DLD1 (cell line): ENCODE measurements at regions not wholly inside any gene's neighbourhood (a gene's known extent, or its start where the extent isn't known, plus 50 kb on each side); places are given as distances from the start of the nearest gene placed in this dataset.

ENCODE experiments used
- in situ Hi-C: cut with HindIII; loops from 2 replicates; pipeline ENCODE4 v1.10.0; 2017; ENCODE audit warnings: low sequenced_read_pairs

DNA sequence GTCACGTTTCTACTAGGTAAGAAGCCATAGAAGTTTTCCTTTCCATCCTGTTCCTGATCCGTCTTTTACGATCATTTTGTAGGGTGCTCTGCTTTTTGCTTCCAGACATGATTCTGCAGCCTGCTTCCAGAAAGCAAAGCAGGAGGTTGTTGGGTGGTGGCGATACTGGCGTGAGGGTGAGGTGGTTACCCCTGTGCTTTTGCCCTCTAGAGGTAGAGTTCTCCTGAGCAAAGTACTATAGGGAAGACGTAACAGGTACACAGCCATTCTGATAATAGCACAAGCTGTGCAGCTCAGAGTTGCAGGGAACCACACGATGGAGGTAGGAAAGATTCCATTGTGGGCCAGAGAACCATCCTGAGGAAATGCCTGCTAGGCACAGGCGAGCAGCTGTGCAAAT is 186.0 kb downstream of the PAH start:
- in situ Hi-C loops, result loop anchor here (25.0 kb wide), 1 partner anchor 794 kb away; no protein-coding TSS in a partner anchor

DNA sequence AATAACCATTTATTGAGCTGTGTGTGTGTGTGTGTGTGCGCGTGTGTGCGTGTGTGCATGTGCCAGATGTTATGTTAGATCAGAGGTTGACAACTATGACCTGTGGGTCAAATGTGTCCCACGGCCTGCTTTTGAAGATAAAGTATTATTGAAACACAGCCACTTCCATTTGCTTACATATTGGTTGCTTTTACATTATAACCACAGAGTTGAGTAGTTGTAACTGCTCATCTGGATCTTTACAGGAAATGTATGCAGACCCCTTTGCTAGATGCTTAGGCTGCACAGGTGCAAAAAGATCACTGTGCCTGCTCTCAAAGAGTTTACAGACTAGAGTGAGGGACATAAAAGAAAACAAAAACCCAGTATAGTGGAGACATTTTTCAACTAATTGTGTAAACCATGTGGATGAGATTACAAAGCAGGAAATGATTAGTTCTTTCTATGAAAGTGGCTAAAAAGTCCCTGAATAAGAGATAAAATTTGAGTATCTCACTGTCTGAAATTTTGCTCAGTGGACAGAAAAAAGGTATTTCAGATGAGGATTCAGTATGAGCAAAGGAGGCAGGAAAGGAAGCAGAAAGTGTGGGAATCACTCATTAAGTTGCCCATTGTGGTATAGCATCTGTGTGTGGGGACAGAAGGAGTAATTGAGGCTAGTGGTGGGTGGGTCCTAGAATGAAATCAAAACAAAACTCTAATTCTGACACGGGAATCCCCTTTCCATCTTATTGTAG is 188.4 kb downstream of the PAH start:
- in situ Hi-C loops, result loop anchor here (25.0 kb wide), 1 partner anchor 791 kb away; no protein-coding TSS in a partner anchor

DNA sequence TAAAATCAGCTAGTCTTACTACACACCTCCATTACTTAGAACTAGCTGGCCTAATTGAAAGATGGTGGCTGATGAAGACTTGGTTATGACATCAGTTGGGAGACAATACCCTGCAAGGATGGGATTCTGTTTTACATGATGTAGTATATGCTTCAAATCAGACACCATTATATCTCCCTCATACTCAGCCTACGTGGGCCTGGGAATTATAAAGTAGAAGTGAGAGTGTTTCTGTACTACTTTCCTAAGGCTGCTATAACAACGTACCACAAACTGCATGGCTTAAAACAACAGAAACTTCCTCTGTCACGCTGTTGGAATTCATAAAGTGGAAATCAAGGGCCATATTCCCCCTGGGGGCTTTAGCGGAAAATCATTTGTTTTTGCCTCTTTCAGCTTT is 190.4 kb downstream of the PAH start:
- in situ Hi-C loops, result loop anchor here (25.0 kb wide), 1 partner anchor 789 kb away; no protein-coding TSS in a partner anchor

DNA sequence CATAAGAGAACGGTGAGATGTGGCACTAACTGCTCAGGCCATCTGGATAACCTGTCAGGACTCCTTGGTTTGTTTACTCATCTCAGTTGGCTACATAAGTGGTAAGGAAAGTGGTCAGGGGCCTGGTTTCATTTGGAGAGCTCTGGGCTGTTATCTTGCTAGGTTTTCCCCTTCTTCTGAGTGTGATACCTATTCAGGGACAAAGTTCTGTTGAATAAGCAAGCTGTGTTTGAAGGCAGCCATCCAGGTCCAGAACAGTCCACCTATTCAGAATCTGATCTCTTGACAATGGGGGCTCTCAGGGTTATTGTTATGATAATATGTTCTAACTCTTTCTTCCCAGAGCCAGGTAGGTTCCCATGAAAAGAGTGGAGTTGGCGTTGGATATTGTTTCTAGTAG is 194.9 kb downstream of the PAH start:
- in situ Hi-C loops, result no loop called here

DNA sequence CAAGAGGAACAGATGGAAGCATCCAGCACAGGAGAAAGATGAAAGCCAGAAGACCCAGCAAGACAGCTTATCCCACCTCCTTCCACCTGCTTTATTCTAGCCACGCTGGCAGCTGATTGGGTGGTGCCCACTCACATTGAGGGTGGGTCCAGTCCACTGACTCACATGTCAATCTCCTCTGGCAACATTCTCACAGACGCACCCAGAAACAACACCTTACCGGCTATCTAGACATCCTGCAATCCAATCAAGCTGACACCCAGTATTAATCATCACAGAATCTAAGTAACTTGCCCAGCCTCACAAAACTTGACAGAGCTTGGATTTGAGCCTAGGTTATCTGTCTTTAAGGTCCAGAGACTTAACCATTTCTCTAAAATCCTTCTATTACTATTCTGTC is 208.9 kb downstream of the PAH start:
- in situ Hi-C loops, result no loop called here

DNA sequence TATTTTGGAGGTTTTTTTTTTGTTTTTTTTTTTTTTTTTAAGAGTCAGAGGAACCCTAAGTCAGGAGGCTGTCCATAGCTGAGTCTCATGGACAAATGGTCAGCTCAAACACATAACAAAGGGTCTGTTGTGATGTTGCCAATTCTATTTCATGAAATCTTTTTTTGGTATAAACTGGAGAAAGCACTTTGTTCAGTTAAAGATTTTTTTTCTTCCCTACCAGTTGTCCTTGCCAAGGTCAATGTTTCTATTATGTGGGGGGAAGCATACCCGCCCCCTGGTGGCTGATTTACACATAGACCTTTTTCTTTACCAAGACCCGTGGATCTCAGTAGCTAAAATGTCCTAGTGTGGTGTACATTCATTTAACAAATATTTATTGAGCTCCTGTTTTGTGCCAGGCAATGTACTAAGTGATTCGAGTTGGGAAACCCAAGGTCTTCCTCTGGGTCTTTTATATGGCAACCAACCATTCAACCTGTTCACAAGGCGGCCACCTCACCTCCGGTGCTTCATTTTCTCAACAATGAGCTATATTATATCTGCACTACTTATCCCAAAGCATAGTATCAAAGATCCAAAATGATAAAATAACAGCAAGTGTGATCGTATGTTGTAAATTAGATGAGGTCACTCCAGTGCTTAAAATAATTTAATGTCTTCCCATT is 214.5 kb downstream of the PAH start:
- in situ Hi-C loops, result no loop called here

DNA sequence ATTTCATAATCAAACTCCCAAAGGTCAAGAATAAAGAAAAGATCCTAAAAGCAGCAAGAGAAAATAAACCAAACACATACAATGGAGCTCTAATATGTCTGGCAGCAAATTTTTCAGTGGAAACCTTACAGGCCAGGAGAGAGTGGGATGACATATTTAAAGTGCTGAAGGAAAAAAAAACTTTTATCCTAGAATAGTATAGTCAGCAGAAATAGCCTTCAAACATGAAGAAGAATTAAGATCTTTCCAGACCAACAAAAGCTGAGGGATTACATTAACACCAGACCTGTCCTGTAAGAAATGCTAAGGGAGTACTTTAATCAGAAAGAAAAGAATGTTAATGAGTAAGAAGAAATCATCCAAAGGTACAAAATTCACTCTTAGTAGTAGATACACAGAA is 215.7 kb upstream of the IGF1 start:
- in situ Hi-C loops, result no loop called here

DNA sequence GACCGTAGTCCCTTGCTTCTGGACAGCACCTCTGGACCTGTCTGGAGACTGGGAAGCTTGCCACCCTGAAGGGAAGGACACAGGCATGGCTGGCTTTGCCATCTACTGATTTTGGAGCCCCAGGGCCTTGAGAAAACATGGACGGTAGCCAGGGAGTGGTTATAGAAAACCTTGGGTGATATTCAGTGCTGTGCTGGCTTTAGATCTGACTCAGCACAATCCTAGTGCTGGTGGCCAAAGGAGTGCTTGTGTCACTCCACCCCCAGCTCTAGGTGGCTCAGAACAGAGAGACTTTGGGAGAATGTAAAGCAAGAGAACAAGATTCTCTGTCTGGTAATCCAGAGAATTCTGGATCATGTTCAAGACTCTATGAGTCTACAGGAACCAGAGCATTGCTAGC is 214.5 kb upstream of the IGF1 start:
- in situ Hi-C loops, result no loop called here

DNA sequence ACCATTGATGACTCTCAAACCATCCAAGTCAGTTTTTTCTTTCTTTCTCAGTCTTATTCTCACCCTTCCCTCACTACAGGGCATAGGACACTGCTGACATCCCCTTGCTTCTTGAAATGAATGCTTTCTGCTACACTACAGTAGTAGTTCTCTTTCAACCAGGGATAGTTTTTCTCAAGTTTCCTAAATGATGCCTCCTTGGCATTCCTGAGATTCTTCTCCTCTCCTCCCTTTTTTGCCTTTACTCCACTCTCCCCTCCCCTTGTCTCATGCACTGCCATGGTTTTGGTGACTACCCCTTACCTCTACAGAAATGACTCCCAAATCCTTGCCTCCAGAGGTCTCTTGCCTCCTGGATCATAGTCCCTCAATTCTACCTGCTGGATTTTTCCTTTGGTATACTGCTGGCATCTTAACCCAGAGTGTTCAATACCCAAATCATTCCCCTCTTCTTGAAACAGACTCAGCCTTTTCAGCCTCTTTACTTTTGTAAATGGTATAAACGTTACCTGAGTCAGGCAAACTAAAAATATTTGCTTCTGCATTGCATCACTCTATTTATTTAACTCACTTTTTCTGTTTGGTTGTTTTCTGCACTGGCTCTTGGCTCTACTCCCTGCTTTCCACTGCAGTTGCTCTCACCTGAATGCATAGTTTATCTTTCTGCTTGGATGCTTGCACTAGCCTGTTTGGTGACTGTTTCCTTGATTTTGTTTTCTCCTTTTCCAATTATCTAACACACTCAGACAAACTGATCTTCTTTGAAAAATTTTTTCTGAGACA is 211.6 kb upstream of the IGF1 start:
- in situ Hi-C loops, result no loop called here

DNA sequence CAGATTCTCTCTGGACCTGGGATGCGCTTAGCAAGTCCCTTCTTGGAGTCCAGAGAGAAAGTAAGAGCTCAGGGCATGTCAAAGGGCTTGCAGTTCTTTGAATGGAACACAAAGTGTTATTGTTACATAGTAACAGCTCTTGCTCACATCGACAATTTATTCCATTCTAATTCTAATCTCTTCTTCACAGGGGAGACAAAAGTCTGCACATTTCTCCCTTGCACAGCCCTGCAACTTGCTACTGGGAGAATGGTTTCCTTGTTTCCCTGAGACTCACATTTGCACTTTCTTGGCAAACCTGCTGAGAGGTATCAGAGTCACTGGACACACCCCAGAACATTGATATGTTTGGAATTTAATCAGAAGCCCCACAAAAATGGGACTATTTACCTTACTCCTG is 209.9 kb upstream of the IGF1 start:
- in situ Hi-C loops, result no loop called here

DNA sequence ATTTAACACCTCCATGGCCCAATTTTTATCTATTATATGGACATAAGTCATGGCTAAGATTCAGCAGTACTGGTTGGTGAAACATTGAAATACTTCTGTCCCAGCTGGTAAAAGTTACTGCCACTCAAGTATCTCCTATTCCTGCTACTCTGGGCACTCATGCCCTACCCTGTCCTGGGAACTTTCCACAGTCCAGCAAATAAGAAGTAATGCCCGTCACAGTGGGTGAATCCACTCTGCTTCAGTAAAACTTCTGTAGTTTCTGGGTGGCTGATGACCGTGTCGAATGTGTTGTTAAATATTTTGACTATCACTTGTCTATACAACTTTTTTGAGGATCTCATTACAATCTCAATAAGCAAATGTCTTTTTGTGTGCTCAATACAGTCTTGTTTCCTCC is 209.3 kb upstream of the IGF1 start:
- in situ Hi-C loops, result no loop called here

DNA sequence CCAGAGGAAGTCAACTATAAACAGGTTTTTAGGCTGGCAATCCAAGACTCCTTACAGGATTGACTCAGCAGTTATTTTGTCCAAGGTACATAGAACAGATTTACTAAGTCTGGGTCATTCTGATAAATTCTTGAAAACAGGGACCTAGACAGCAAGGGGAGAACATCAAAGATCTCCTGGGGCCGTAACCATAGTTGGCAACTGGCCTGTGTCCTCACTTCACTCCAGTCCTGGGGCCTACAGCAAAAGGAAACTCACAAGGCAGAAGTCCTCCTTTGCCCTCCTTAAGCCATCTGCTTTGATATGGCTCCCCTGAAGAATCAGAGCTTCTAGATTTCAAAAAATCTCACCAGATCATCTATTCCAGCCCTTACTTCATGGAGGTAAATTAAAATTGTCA is 207.2 kb upstream of the IGF1 start:
- in situ Hi-C loops, result no loop called here

DNA sequence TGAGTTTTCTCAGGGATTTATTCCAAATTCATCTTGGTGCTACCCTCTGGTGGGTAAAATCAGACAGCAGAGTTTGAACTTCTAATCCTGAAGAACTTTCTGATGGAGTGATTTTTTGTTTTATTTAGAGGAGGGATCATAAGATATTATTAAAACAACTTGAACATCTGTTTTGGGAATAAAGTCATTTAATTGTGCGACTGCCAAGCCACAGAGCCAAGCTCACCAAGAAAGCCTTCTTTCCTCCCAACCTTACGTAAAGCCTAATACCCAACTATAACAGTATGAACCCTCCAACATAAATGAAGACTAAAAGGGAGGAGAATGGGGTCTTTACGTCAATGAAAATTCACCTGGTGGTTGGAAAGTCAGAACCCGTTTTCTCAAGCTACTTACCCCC is 205.5 kb upstream of the IGF1 start:
- in situ Hi-C loops, result no loop called here

DNA sequence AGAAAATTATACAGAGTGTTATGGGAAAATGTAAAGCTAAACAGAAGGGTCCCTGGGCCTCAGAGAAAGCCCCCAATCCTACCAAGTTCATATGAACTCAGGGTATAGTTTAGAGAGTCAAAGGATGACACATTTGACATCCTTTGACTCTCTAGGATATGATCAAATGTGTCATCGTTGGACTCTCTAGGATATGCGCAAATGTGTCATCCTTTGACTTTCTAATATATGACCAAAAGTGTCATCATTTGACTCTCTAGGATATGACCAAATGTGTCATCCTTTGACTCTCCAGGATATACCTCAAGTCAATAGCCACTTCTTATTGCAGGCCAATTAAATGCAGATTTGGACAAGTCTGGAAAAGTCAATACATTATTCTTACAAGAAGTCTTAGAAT is 204.8 kb upstream of the IGF1 start:
- in situ Hi-C loops, result no loop called here

DNA sequence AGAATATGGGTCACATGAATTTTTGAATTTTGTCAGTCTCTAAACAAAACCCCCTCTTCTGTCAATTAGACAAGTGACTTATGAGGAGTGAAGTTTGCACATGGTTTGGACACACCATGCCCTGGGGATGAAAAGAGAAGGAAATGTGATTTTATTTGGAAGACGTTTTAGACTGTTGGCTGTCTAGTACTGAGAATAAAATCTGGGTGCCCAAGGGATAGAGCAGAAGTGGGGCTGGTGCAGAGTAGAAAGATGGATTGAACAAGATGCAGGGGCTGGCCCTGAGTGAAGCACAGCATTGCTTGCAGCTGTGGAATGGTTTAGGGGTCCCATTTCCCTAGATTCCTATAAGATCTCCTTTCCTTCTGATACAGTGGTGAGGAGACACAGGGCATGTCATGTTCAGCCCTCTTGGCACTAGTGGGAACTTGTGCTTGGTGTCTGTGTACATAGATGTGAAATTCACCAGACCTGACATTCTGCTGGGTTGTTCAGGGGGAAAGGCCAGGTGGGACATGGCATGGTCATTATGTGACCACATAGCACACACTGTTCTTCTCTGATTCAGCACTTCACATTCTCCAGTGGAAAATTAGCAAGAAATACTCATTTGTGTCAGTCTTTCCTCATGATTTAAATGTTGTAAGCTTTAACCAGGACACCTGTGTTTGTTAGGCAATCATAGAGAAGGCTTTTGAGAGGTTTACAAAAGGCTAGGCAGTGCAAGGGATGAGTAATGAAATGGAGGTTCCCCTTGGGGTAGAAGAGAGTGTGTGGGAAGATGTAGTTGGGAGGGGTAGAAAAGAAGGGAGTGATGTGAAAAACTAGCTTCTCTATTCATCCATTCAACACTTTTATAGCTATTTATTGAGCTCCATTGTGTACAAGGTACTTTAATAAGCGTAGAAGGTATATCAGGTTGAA is 202.3 kb upstream of the IGF1 start:
- in situ Hi-C loops, result no loop called here

DNA sequence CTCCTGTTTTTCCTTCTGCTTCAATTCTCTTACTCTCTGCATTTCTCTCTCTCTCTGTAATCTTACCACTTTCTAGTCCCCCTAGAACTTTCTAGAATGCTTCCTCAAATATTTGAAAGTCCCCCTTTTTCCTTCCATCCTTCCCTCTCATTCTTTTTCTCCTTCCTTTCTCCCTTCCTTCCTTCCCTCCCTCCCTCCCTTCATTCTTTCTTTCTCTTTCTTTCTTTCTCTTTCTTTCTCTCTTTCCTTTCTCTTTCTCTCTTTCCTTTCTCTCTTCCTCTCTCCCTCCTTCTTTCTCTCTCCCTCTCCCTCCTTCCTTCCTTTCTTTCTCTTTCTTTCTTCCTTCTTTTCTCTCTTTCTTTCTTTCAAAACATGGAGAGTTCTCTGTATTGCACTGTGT is 201.4 kb upstream of the IGF1 start:
- in situ Hi-C loops, result no loop called here

DNA sequence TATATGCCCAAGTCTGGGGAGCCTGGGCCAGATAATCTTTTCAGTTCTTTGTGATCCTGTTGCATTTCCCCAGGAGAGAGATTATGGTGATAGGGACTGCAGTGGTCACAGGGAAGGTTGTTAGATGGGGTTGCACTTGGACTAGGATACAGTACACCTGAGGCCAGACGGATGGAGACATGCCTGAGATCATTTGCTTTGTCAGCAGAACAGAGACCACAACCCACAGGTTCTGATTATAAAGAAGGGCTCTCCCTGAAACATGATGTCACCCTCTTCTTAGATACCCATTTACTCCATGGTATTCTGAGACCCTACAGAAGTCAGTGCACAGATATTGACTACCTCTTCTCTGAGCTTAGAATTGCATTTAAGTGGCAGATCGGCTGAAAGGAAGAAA is 200.9 kb upstream of the IGF1 start:
- in situ Hi-C loops, result no loop called here

DNA sequence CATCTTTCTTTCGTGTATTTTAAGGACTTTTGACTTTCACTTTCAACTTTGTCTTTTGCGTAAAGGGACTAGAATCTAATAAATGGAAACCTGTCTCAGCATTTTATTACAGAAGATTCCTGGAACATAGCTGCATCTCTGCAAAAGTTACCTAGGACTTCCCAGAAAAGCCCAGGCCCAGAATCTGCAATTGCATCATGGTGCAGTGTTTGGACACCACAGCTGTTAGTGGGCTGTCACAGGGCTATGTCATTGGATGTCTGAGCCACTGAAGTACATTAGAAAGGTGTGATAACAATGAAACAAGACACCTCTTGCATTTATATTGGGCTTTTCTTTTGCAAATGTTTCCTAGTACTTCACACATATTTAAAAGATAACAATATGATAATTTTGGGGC is 199.9 kb upstream of the IGF1 start:
- in situ Hi-C loops, result no loop called here

DNA sequence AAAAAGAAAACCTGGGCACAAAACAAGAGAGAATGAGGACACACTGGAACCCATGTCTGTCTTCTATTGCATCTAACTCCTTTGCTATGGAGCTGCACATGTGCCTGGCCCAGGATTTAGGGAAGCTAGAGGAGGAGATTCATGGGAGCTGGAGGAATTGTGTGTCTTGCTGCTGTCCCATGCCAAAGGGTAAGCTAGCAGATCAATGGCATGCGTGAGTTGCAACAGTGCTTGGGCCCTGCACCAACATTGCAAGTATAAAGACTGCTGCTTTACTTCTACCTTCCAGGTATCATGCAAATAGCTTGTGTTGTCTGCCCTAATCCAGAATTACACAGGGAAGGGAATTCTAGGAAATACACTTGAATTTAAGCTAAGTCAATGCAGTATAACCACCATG is 196.4 kb upstream of the IGF1 start:
- in situ Hi-C loops, result no loop called here

DNA sequence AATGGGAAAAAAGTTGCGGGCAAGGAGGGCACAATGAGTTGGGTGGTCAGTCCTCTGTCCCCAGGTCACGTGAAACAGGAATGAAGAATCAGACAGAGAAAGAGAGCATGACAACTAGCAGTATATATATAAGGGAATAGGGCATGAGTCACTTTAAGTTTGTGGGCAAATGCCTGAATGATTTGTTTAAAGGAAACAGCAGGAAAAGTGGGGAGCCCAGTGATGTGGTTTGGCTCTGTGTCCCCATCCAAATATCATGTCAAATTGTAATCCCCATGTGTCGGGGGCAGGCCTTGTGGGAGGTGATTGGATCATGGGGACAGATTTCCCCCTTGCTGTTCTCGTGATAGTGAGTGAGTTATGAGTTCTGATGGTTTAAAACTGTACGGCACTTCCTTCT is 195.3 kb upstream of the IGF1 start:
- in situ Hi-C loops, result no loop called here

DNA sequence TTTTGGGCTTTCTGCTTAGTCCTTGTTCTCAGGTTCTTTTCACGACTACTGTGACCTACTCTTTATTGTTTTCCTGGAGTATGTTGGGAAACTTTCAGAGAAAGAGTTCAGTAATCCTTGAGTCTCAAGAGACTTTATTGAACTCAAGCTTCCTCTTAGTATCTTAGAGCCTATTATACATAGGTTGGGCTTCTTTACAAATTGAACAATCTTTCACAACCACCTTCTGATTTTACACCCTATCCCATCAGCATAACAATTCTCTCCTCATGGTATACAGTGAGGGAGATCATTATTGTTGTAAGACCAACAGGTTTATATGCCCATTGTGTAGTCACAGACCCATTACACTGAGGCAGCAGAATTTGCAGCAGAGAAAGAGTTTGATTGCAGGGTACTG is 193.2 kb upstream of the IGF1 start:
- in situ Hi-C loops, result no loop called here
